GM23248 (cell line): ENCODE measurements at regions not wholly inside any gene's neighbourhood (a gene's known extent, or its start where the extent isn't known, plus 50 kb on each side); places are given as distances from the start of the nearest gene placed in this dataset.

Experiments
- EZH2 ChIP-seq: fragments of 200-600 bp; sonication (generic); IDR thresholded peaks from 2 replicates; pipeline ENCODE4 v1.6.1; 2018; ENCODE audit warnings: antibody characterized with exemption, mild to moderate bottlenecking; ENCODE audit not compliant: insufficient read depth, poor library complexity, severe bottlenecking
- EZH2phosphoT487 ChIP-seq: fragments of 200-600 bp; sonication (generic); IDR thresholded peaks from 2 replicates; pipeline ENCODE4 v1.6.1; 2018; ENCODE audit warnings: antibody characterized with exemption, moderate library complexity, mild to moderate bottlenecking, low read depth; ENCODE audit not compliant: insufficient read depth

DNA sequence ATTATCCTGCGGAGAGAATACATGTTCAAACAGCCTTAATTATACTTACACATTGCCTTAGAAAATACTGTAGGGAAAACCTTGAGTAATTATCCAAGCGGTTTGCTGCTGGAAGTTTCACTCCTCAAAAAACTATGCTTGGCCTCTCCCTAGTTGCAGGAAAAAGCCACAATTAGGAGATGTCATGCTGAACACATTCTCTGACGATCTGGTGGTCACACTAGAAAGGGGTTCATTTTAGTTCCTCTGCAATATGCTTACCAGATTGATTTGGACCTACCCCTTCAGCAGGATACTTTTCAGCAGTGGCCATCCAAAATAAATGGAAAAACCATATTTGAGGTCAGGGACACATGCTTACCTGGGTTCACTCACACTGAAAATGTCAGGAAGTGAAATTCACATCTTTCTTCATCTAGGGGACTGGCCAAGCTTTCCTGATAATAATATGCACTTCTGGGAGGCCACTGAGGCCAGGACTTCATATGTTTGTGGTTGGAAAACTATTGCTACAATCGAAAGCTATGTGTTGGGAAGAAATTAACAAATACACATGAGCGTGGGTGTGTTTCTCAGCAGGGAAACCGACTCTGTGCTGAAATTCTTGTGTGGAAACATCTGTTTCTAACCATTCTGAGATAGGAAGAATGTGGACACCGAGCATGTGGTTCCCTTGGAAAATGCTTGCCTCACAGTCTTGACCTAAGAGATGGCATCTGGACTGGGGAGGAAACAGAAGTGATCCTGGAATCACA lies 68.8 kb downstream of the ATXN3L start:
- TF ChIP-seq EZH2 (no peak), EZH2phosphoT487 (0 out of 2 replicates have a peak, but pooled peaks have one; percentile 27)
